ENCODE measurements at regions not wholly inside any gene's neighbourhood (a gene's known extent, or its start where the extent isn't known, plus 50 kb on each side); places are given as distances from the start of the nearest gene placed in this dataset.
"Not testable (repeated sequence)": the region's sequence is repeated elsewhere in the genome, so short reads cannot be mapped to it uniquely, and the experiment has no call there.

DNA sequence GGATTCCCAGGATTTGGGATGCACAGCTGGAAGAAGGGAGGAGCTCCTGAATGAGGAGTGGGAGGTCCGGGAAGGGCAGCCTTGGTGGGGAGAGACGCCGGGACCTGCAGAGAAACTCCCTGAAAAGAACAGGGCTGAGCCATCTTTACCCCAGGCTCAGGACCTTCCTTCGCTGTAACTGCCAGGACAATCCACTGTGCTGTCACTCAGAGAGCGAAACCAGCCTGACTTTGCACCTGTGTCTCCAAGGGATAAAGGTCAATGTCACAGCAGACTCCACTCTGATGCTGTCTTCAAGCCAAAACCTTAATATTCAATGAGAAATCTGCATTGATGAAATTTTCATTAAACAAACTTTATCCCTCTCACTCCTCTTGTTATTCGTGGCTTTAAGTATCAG, 235.4 kb upstream of the SULF2 start:
- not testable (repeated sequence) for H3K9ac ChIP-seq (ENCODE audit: low read length); H3K27ac ChIP-seq (ENCODE audit: low read depth, low read length); H3K27me3 ChIP-seq (ENCODE audit: control insufficient read depth, insufficient read depth, low read length); H3K36me3 ChIP-seq (ENCODE audit: control insufficient read depth, insufficient read depth, low read length); H3K4me3 ChIP-seq (ENCODE audit: low read depth, low read length); H3K9me3 ChIP-seq (ENCODE audit: control insufficient read depth, insufficient read depth, low read depth, low read length)
- peaks cover 11% of the 10 kb centered on the region; the same call in 1 of the 2 replicates for H3K4me1 ChIP-seq (ENCODE audit: control insufficient read depth, insufficient read depth, low read length)

DNA sequence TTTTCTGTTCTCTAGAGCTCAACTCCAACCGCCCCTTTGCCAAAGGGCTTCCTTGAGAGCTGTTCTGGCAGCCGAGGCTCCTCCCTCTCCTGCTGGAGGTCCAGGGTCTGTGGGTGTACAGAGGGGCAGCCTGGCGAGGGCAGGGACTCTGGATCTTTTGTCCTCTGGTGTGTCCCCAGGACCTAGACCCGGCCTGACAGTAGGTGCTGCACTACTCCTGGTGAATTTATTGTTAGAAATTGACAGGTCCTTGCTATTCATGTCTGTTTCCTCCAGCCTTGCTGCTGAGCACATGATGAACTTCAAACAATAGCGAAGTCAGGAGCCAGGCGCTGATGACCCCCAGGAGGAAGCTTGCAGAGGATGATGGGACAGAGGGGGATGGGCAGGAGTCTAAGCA, 234.7 kb upstream of the SULF2 start:
- H3K4me3 ChIP-seq (ENCODE audit: low read depth, low read length), result no peak overlapping the region
- H3K27ac ChIP-seq (ENCODE audit: low read depth, low read length), result no peak overlapping the region
- peaks cover 3% of the 10 kb centered on the region; the same call in 1 of the 2 replicates for H3K4me1 ChIP-seq (ENCODE audit: control insufficient read depth, insufficient read depth, low read length)
- no peaks in the 10 kb centered on the region for H3K36me3 ChIP-seq (ENCODE audit: control insufficient read depth, insufficient read depth, low read length)
- H3K9ac ChIP-seq (ENCODE audit: low read length), result no peak overlapping the region
- peaks cover 10% of the 10 kb centered on the region; the same call in 1 of the 2 replicates for H3K9me3 ChIP-seq (ENCODE audit: control insufficient read depth, insufficient read depth, low read depth, low read length)
- H3K27me3 ChIP-seq (ENCODE audit: control insufficient read depth, insufficient read depth, low read length), result no peaks in the 10 kb centered on the region

DNA sequence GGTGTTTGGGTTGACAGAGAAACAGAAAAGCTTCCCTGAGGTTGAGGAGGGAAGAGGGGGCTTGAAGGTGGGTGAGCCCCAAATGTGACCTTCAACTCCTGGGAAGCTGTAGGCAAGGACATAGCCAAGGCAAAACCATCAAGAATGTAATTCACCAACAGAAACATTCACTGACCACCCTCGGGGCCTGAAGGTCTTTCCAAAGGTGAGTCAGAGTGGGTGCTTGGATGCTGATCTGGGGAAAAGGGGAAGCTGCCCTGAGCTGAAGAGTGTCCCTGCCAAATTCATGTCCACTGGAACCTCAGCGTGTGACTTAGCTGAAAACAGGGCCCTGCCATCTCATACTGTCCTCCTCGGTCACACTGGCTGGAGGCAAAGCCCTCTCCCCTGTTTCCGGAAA, 234.2 kb upstream of the SULF2 start:
- H3K4me3 ChIP-seq (ENCODE audit: low read depth, low read length), result no peak overlapping the region
- H3K36me3 ChIP-seq (ENCODE audit: control insufficient read depth, insufficient read depth, low read length), result no peaks in the 10 kb centered on the region
- H3K27me3 ChIP-seq (ENCODE audit: control insufficient read depth, insufficient read depth, low read length), result no peaks in the 10 kb centered on the region
- peaks cover 10% of the 10 kb centered on the region; the same call in 1 of the 2 replicates for H3K9me3 ChIP-seq (ENCODE audit: control insufficient read depth, insufficient read depth, low read depth, low read length)
- H3K9ac ChIP-seq (ENCODE audit: low read length), result no peak overlapping the region
- no peaks in the 10 kb centered on the region for H3K4me1 ChIP-seq (ENCODE audit: control insufficient read depth, insufficient read depth, low read length)
- no peak overlapping the region for H3K27ac ChIP-seq (ENCODE audit: low read depth, low read length)

DNA sequence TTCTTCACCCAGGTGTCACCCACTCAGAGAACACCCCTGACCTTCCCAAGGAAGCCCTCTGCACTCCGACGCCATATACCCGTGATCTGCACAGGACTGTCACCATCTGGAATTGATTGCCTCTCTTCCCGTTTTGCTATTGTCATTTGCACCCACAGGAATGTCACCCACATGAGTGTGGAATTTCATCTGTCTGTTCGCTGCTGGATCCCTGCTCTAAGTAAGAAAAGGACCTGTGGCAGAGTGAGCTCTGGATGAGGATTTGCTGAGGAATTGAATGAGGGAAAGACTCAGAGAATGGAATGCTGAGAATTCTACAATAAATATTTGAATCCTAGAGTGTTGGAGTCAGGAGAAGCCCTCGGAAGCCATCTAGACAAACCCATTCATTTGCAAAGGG, 233.6 kb upstream of the SULF2 start:
- H3K4me3 ChIP-seq (ENCODE audit: low read depth, low read length); H3K27me3 ChIP-seq (ENCODE audit: control insufficient read depth, insufficient read depth, low read length); H3K4me1 ChIP-seq (ENCODE audit: control insufficient read depth, insufficient read depth, low read length): not testable (repeated sequence)

DNA sequence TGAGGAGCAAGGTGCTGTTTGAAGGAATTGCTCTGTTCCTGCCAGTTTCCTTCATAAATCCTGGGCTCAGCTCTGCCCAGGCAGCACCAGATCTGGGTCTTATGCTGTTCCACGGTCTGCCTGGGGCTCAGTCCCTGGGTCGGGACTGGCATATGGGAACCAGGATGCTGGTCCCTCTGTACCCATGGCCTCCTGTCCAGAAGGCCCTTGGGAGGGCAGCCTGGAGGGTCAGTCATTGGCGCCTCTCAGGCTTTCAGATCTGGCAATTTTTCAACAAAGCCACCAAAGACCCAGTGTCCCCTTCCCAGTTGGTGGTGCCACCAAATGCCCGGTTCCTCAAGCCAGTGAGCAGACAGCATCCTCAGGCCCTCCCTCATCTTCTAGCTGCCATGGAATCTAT, 232.7 kb upstream of the SULF2 start:
- Histone ChIP-seq H3K9me3 (ENCODE audit: control insufficient read depth, insufficient read depth, low read depth, low read length) (peaks cover 10% of the 10 kb centered on the region), H3K9ac (ENCODE audit: low read length) (no peak overlapping the region), H3K27me3 (ENCODE audit: control insufficient read depth, insufficient read depth, low read length) (no peaks in the 10 kb centered on the region), H3K4me3 (ENCODE audit: low read depth, low read length) (no peak overlapping the region), H3K36me3 (ENCODE audit: control insufficient read depth, insufficient read depth, low read length) (no peaks in the 10 kb centered on the region), H3K27ac (ENCODE audit: low read depth, low read length) (no peak overlapping the region), H3K4me1 (ENCODE audit: control insufficient read depth, insufficient read depth, low read length) (no peaks in the 10 kb centered on the region)

More for the DNA sequence above, 233.6 kb upstream of the SULF2 start:
- H3K27ac ChIP-seq (ENCODE audit: low read depth, low read length); H3K9ac ChIP-seq (ENCODE audit: low read length); H3K9me3 ChIP-seq (ENCODE audit: control insufficient read depth, insufficient read depth, low read depth, low read length); H3K36me3 ChIP-seq (ENCODE audit: control insufficient read depth, insufficient read depth, low read length): not testable (repeated sequence)

DNA sequence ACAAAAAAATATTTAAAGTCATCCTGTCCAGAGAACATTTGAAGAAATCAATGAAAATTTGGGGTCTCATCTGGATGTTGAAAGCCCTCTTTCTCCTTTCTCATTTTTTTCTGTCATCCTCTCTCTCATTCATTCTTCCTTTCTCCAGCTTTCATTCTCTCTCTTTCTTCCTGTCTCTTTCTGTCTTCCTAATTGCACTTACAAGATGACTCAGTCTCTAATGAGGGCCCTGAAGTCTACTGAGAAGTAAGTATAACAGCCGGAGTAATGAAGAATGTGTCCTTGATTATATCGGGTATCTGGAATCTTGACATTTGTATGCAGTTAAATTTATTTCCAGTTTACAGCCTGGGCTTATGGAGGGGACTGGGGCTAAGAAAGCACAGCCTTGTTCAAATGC, 232.2 kb upstream of the SULF2 start:
- Histone ChIP-seq H3K4me1 (ENCODE audit: control insufficient read depth, insufficient read depth, low read length) (no peaks in the 10 kb centered on the region), H3K9ac (ENCODE audit: low read length) (no peak overlapping the region), H3K36me3 (ENCODE audit: control insufficient read depth, insufficient read depth, low read length) (no peaks in the 10 kb centered on the region), H3K9me3 (ENCODE audit: control insufficient read depth, insufficient read depth, low read depth, low read length) (peaks cover 15% of the 10 kb centered on the region), H3K27ac (ENCODE audit: low read depth, low read length) (no peak overlapping the region), H3K4me3 (ENCODE audit: low read depth, low read length) (no peak overlapping the region), H3K27me3 (ENCODE audit: control insufficient read depth, insufficient read depth, low read length) (no peaks in the 10 kb centered on the region)

DNA sequence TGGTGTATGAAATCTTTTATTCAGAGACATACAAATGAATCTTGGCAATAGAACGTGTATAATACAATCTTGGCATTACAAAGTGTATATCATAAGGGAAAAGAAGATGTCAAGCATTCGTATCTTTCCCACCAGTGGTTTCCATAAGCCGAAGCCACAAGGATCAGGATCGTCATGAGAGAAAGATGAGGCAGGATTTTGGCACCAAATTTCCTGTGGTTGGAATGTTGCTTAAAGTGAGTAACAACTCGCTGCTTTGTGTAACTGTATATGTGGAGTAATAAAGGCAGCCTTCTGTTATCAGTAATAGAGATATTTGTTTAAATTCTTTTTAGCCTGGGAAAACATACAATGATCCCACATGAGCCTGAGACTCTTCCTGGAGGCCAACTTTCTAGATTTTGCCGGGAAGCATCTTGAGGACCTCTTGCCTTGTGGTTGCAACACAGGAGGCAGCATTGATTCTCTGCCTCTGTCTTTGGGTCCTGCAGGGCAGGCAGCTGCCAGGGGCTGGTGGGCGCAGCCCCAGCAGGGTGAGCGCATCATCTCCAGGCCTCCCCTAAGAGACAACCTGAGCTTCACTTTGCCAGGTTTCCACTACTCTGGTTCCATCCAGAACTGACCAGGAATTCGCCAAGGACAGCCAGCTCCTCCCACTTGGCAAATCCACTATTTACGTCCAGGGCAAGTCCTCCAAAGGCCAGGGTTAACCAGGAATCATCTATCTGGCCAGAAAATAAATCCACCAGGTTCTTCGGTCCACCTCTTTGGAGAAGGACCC, 230.9 kb upstream of the SULF2 start:
- no peak overlapping the region for H3K9ac ChIP-seq (ENCODE audit: low read length)
- H3K36me3 ChIP-seq (ENCODE audit: control insufficient read depth, insufficient read depth, low read length), result no peaks in the 10 kb centered on the region
- no peak overlapping the region for H3K27ac ChIP-seq (ENCODE audit: low read depth, low read length)
- H3K9me3 ChIP-seq (ENCODE audit: control insufficient read depth, insufficient read depth, low read depth, low read length), result peaks cover 23% of the 10 kb centered on the region
- no peaks in the 10 kb centered on the region for H3K4me1 ChIP-seq (ENCODE audit: control insufficient read depth, insufficient read depth, low read length)
- H3K4me3 ChIP-seq (ENCODE audit: low read depth, low read length), result no peak overlapping the region
- H3K27me3 ChIP-seq (ENCODE audit: control insufficient read depth, insufficient read depth, low read length), result no peaks in the 10 kb centered on the region

DNA sequence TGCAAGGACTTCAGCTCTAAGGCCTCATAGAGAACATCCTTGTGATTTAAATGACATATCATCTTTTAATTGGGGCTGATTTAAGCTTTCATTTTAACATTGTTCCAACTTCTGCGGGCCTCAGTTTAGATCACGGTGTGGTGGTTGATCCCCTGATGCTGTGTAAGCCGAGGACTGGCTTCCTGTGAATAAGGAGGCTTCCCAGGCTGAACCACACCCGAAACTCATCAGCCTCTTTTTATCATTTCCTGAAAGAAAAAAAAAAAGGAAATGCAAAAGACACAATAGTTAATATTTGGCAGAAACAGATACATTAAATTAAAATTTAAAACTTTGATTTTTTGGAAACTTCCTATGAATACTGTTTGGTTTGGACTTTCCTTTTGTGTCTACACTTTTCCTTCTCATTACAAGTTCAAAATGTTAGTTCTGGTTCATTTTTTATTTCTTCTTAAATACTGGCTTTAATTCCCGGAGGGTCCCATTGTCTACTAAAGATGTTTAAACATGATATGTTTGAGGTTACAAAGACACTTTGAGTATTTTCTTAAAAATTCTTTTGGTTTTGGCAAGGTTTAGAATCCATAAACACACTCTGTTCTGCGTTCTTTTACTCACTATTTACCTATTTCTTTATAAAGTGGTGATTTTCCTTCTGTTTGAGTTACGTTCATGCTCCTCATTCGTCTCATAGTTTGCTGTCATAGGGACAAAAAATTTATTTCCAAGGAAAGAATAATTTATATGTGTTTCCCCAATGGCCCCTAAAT, 230.0 kb upstream of the SULF2 start:
- H3K9me3 ChIP-seq (ENCODE audit: control insufficient read depth, insufficient read depth, low read depth, low read length), result peaks cover 30% of the 10 kb centered on the region
- H3K4me3 ChIP-seq (ENCODE audit: low read depth, low read length), result no peak overlapping the region
- H3K36me3 ChIP-seq (ENCODE audit: control insufficient read depth, insufficient read depth, low read length), result no peaks in the 10 kb centered on the region
- H3K9ac ChIP-seq (ENCODE audit: low read length), result no peak overlapping the region
- no peak overlapping the region for H3K27ac ChIP-seq (ENCODE audit: low read depth, low read length)
- no peaks in the 10 kb centered on the region for H3K27me3 ChIP-seq (ENCODE audit: control insufficient read depth, insufficient read depth, low read length)
- H3K4me1 ChIP-seq (ENCODE audit: control insufficient read depth, insufficient read depth, low read length), result no peaks in the 10 kb centered on the region

DNA sequence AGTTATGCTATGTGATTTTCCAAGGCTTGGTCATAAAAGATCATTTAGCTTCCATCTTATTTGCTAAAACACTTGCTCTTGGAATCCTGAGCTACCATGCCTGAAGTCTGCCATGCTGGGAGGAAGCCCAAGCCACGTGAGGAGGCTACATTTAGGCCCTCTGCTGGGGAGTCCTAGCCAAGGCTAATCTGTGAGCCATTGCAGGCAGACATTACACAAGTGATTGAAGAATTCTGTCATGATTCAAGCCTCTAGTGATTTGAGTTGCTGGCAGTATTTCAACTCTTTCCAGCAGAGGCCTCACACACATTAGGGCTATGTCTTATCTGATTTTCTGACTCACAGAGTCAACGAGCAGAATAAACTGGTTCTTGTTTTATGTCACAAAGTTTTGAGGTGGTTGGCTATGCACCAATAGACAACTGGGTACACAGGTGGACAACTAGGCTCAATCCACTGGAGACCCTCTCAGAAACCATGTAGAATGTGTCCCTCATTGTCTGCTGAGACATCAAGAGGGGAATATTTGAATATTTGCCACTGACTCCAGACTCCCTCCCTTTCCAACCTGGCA, 227.2 kb upstream of the SULF2 start:
- Histone ChIP-seq H3K27ac (ENCODE audit: low read depth, low read length) (no peak overlapping the region), H3K9ac (ENCODE audit: low read length) (no peak overlapping the region), H3K27me3 (ENCODE audit: control insufficient read depth, insufficient read depth, low read length) (no peaks in the 10 kb centered on the region), H3K36me3 (ENCODE audit: control insufficient read depth, insufficient read depth, low read length) (no peaks in the 10 kb centered on the region), H3K4me3 (ENCODE audit: low read depth, low read length) (no peak overlapping the region), H3K4me1 (ENCODE audit: control insufficient read depth, insufficient read depth, low read length) (no peaks in the 10 kb centered on the region), H3K9me3 (ENCODE audit: control insufficient read depth, insufficient read depth, low read depth, low read length) (peaks cover 49% of the 10 kb centered on the region)

DNA sequence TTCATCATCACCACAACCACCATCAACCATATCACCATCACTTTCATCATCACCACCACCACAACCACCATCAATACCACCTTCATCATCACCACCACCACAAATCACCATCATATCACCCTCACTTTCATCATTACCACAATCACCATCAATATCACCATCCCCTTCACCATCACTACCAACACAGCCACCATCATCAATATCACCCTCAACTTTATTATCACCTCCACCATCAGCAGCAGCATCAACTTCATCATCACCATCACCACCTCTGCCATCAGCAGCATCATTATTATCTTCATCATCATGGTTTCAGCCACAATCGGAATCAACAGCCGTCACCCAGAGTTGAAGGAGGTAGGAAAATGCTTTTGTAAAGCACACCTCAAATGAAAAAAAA, 225.7 kb upstream of the SULF2 start:
- H3K27ac ChIP-seq (ENCODE audit: low read depth, low read length), result no peak overlapping the region
- no peaks in the 10 kb centered on the region for H3K4me1 ChIP-seq (ENCODE audit: control insufficient read depth, insufficient read depth, low read length)
- H3K36me3 ChIP-seq (ENCODE audit: control insufficient read depth, insufficient read depth, low read length), result no peaks in the 10 kb centered on the region
- H3K27me3 ChIP-seq (ENCODE audit: control insufficient read depth, insufficient read depth, low read length), result no peaks in the 10 kb centered on the region
- H3K9ac ChIP-seq (ENCODE audit: low read length), result no peak overlapping the region
- no peak overlapping the region for H3K4me3 ChIP-seq (ENCODE audit: low read depth, low read length)
- H3K9me3 ChIP-seq (ENCODE audit: control insufficient read depth, insufficient read depth, low read depth, low read length), result peaks cover 42% of the 10 kb centered on the region

DNA sequence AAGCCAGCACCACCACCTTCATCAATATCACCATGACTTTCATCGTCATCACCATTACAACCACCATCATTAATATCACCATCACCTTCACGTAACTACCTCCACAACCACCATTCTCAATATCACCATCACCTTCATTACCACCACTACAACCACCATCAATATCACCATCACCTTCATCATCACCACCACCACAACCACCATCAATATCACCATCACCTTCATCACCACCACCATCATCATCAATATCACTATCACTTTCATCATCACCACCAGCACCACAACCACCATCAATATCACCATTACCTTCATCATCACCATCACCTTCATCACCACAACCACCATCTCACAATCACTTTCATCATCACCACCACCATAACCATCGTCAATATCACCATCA, 225.3 kb upstream of the SULF2 start:
- Histone ChIP-seq H3K27ac (ENCODE audit: low read depth, low read length) (no peak overlapping the region), H3K27me3 (ENCODE audit: control insufficient read depth, insufficient read depth, low read length) (no peaks in the 10 kb centered on the region), H3K36me3 (ENCODE audit: control insufficient read depth, insufficient read depth, low read length) (no peaks in the 10 kb centered on the region), H3K4me1 (ENCODE audit: control insufficient read depth, insufficient read depth, low read length) (no peaks in the 10 kb centered on the region), H3K9me3 (ENCODE audit: control insufficient read depth, insufficient read depth, low read depth, low read length) (peaks cover 42% of the 10 kb centered on the region), H3K9ac (ENCODE audit: low read length) (no peak overlapping the region), H3K4me3 (ENCODE audit: low read depth, low read length) (no peak overlapping the region)
